ENCODE measurements at regions not wholly inside any gene's neighbourhood (a gene's known extent, or its start where the extent isn't known, plus 50 kb on each side); places are given as distances from the start of the nearest gene placed in this dataset.
"Not testable (repeated sequence)": the region's sequence is repeated elsewhere in the genome, so short reads cannot be mapped to it uniquely, and the experiment has no call there.

DNA sequence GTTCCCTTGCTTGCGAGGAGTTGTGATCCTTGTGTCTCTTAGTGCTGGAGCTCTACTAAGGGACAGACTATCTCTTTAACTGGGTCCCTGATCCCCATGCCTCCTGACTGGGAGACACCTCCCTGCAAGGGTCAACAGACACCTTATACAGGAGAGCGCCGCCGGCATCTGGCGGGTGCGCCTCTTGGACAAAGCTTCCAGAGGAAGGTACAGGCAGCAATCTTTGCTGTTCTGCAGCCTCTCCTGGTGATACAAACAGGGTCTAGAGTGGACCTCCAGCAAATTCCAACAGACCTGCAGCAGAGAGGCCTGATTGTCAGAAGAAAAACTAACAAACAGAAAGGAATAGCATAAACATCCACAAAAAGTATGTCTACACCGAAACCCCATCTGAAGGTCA is 115.6 kb upstream of the ITM2A start:
- Histone ChIP-seq H3K4me3 (ENCODE audit: low read length) (no peak overlapping the region), H3K27me3 (ENCODE audit: insufficient read depth, low read length) (no peaks in the 10 kb centered on the region), H3K4me1 (ENCODE audit: insufficient read depth, low read length) (no peaks in the 10 kb centered on the region), H3K9me3 (ENCODE audit: insufficient read depth, low read depth, low read length) (no peaks in the 10 kb centered on the region), H3K27ac (ENCODE audit: low read depth, low read length) (no peak overlapping the region), H3K9ac (ENCODE audit: low read depth, low read length) (no peak overlapping the region), H3K36me3 (ENCODE audit: insufficient read depth, low read length) (no peaks in the 10 kb centered on the region)
- 97% methylated on average over 7 of the region's 7 CpGs for WGBS

DNA sequence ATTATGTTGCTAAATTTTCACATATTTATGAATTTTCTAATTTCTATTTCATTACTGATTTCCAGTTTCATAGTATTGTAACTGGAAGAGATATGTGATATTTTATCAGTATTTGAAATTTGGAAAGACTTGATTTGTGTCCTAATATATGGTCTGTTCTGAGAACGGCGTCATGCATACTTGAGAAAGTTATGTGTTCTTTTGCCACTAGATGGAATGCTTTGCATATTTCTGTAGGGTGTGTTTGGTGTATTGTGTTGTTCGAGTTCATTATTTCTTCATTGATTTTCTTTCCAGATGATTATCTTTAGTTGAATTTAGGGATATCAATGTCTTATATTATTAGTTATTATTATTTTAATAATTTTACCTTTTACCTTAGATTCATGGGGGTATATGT is 110.6 kb upstream of the ITM2A start:
- H3K27ac ChIP-seq (ENCODE audit: low read depth, low read length): no peak overlapping the region
- no peaks in the 10 kb centered on the region for H3K9me3 ChIP-seq (ENCODE audit: insufficient read depth, low read depth, low read length)
- 91% methylated on average over 2 of the region's 3 CpGs for WGBS

DNA sequence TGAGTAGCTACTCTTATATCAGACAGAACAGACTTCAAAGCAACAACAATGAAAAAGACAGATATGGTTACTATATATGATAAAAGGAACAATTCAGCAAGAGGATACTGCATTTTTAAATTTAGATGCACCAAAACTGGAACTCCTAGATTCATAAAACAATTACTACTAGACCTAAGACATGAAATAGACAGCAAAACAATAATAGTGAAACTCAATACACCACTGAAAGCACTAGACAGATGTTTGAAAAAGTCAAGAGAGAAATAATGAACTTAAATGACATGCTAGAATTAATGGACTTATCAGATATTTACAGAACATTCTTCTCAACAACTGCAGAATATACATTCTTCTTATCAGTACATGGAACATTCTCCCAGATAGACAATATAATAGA is 99.5 kb upstream of the ITM2A start:
- 0 out of 2 replicates have a peak, but pooled peaks cover 7% of the 10 kb centered on the region for H3K9me3 ChIP-seq (ENCODE audit: insufficient read depth, low read depth, low read length)

More for the DNA sequence above, 110.6 kb upstream of the ITM2A start:
- H3K4me3 ChIP-seq (ENCODE audit: low read length): no peak overlapping the region
- H3K36me3 ChIP-seq (ENCODE audit: insufficient read depth, low read length): no peaks in the 10 kb centered on the region
- H3K9ac ChIP-seq (ENCODE audit: low read depth, low read length): no peak overlapping the region
- H3K4me1 ChIP-seq (ENCODE audit: insufficient read depth, low read length): no peaks in the 10 kb centered on the region
- no peaks in the 10 kb centered on the region for H3K27me3 ChIP-seq (ENCODE audit: insufficient read depth, low read length)

DNA sequence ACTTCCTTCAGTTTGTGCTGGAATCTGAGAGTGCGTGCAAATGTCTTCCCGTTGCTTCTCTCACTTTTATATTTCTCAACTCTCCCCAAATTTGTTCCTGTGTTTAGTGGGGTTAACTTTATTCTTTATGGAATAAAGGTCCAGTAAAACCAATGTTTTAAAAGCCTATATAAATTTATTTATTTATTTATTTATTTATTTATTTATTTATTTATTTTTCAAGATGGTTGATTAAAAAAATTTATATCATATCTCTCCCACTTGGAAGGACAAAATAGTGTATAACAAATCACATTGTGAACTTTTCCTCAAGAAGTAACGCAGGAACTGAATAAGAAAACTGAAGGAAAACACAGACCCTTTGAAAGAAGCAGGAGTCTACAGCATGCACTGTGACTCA is 95.3 kb upstream of the ITM2A start:
- Histone ChIP-seq H3K9ac (ENCODE audit: low read depth, low read length) (no peak overlapping the region), H3K4me1 (ENCODE audit: insufficient read depth, low read length) (no peaks in the 10 kb centered on the region), H3K27me3 (ENCODE audit: insufficient read depth, low read length) (no peaks in the 10 kb centered on the region), H3K27ac (ENCODE audit: low read depth, low read length) (no peak overlapping the region), H3K9me3 (ENCODE audit: insufficient read depth, low read depth, low read length) (peaks cover 27% of the 10 kb centered on the region; the same call in 1 of the 2 replicates), H3K36me3 (ENCODE audit: insufficient read depth, low read length) (no peaks in the 10 kb centered on the region), H3K4me3 (ENCODE audit: low read length) (no peak overlapping the region)
- WGBS: 100% methylated on average over 1 of the region's 3 CpGs

More for the DNA sequence above, 99.5 kb upstream of the ITM2A start:
- Histone ChIP-seq H3K9ac (ENCODE audit: low read depth, low read length) (no peak overlapping the region), H3K27ac (ENCODE audit: low read depth, low read length) (no peak overlapping the region), H3K36me3 (ENCODE audit: insufficient read depth, low read length) (no peaks in the 10 kb centered on the region), H3K27me3 (ENCODE audit: insufficient read depth, low read length) (no peaks in the 10 kb centered on the region), H3K4me3 (ENCODE audit: low read length) (no peak overlapping the region), H3K4me1 (ENCODE audit: insufficient read depth, low read length) (no peaks in the 10 kb centered on the region)

DNA sequence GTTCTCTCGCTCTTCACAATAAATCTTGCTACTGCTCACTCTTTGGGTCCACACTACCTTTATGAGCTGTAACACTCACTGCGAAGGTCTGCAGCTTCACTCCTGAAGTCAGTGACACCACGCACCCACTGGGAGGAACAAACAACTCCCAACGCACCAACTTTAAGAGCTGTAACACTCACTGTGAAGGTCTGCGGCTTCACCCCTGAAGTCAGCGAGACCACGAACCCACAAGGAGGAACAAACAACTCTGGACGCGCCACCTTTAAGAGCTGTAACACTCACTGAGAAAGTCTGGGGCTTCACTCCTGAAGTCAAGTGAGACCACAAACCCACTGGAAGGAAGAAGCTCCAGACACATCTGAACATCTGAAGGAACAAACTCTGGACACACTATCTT is 89.5 kb upstream of the ITM2A start:
- not testable (repeated sequence) for H3K27ac ChIP-seq (ENCODE audit: low read depth, low read length); H3K4me3 ChIP-seq (ENCODE audit: low read length); H3K36me3 ChIP-seq (ENCODE audit: insufficient read depth, low read length); H3K27me3 ChIP-seq (ENCODE audit: insufficient read depth, low read length); H3K4me1 ChIP-seq (ENCODE audit: insufficient read depth, low read length); H3K9ac ChIP-seq (ENCODE audit: low read depth, low read length)
- 96% methylated on average over 9 of the region's 9 CpGs for WGBS
- peaks cover 23% of the 10 kb centered on the region; the same call in 1 of the 2 replicates for H3K9me3 ChIP-seq (ENCODE audit: insufficient read depth, low read depth, low read length)

DNA sequence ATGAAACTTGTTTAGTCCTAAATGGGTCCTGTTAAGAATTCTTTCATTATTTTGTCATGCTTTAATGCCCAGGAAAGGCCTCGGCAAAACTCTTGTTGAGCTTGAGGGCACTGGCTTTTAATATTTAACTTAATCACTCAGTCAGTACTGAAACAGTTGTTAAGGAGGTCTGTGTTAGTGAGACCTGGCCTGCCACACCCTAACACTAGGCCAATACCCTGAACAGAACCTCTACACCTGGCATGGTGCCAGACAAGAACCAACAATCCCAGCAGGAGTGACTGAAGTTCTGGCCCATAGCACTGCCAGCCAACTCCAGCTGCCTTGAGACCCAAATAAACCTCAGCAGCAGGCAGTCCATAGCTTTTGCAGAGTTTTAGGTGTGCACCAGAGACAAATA is 85.7 kb upstream of the ITM2A start:
- no peak overlapping the region for H3K9ac ChIP-seq (ENCODE audit: low read depth, low read length)
- H3K9me3 ChIP-seq (ENCODE audit: insufficient read depth, low read depth, low read length): 0 out of 2 replicates have a peak, but pooled peaks cover 4% of the 10 kb centered on the region
- no peak overlapping the region for H3K4me3 ChIP-seq (ENCODE audit: low read length)
- 0 out of 2 replicates have a peak, but pooled peaks cover 6% of the 10 kb centered on the region for H3K4me1 ChIP-seq (ENCODE audit: insufficient read depth, low read length)
- no CpG with 5 or more reads among the region's 1 CpG for WGBS
- no peaks in the 10 kb centered on the region for H3K27me3 ChIP-seq (ENCODE audit: insufficient read depth, low read length)
- no peak overlapping the region for H3K27ac ChIP-seq (ENCODE audit: low read depth, low read length)
- H3K36me3 ChIP-seq (ENCODE audit: insufficient read depth, low read length): no peaks in the 10 kb centered on the region

DNA sequence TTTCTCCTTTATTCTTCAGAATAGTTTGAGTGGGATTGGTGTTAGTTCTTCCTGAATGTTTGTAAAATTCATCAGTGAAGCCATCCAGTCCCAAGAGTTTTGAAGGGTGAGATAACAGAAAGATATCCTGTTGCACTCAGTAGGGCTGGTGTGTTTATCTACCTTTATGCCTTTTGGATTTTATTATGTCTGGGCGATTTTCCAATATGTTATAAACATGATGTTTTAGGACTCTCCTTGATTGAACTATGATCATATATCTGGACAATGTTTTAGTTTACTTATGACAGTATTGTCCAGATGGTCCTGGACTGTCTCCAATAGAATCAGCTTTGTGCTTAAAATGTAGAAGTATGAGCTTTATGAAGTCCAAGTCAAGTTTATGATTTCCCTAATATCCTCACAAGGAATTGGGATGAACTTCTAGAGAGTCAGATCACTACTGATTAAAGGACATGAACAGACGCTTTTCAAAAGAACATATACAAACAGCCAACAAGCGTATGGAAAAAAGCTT is 77.6 kb upstream of the ITM2A start:
- no peaks in the 10 kb centered on the region for H3K36me3 ChIP-seq (ENCODE audit: insufficient read depth, low read length)
- no peaks in the 10 kb centered on the region for H3K27me3 ChIP-seq (ENCODE audit: insufficient read depth, low read length)
- H3K4me1 ChIP-seq (ENCODE audit: insufficient read depth, low read length): no peaks in the 10 kb centered on the region
- no peak overlapping the region for H3K9ac ChIP-seq (ENCODE audit: low read depth, low read length)
- 91% methylated on average over 2 of the region's 3 CpGs for WGBS
- no peak overlapping the region for H3K27ac ChIP-seq (ENCODE audit: low read depth, low read length)
- no peak overlapping the region for H3K4me3 ChIP-seq (ENCODE audit: low read length)
- no peaks in the 10 kb centered on the region for H3K9me3 ChIP-seq (ENCODE audit: insufficient read depth, low read depth, low read length)

DNA sequence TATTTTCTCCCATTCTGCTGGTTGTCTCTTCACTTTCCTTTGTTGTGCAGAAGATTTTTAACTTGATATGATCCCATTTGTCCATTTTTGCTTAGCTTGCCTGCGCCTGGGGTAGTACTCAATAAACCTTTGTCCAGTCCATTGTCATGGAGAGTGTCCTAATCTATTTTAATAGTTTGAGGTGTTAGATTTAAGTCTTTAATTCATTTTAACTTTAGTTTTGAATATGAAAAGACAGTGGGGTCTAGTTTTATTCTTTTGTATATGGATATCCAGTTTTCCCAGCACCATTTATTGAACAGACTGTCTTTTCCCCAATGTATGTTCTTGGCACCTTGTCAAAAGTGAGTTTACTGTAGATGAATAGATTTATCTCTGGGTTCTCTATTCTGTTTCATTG is 76.0 kb upstream of the ITM2A start:
- no peak overlapping the region for H3K4me3 ChIP-seq (ENCODE audit: low read length)
- H3K27me3 ChIP-seq (ENCODE audit: insufficient read depth, low read length): no peaks in the 10 kb centered on the region

DNA sequence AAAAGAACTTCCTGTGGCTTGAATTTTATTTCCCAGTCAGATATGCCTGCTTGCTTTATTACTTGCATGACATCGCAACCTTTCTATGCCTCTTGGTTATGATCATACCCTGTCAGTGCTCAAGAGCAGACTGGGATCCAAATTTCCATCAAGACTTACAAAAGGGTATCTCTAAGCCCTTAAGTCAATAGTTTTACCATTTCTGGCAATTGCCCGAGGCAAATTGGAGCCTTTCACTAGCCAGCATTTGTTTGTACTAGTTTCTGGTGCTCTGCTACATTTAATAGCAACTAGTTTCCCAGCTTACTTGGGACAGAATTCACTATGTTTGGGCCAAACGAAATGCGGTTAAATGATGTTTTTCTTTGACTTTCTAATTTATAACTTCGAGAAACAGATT is 73.2 kb upstream of the ITM2A start:
- Histone ChIP-seq H3K27me3 (ENCODE audit: insufficient read depth, low read length) (no peaks in the 10 kb centered on the region), H3K4me1 (ENCODE audit: insufficient read depth, low read length) (no peaks in the 10 kb centered on the region), H3K4me3 (ENCODE audit: low read length) (no peak overlapping the region), H3K9me3 (ENCODE audit: insufficient read depth, low read depth, low read length) (no peaks in the 10 kb centered on the region), H3K9ac (ENCODE audit: low read depth, low read length) (no peak overlapping the region), H3K27ac (ENCODE audit: low read depth, low read length) (no peak overlapping the region), H3K36me3 (ENCODE audit: insufficient read depth, low read length) (no peaks in the 10 kb centered on the region)
- WGBS: 94% methylated on average over 5 of the region's 5 CpGs

More for the DNA sequence above, 76.0 kb upstream of the ITM2A start:
- 88% methylated on average over 1 of the region's 1 CpG for WGBS
- Histone ChIP-seq H3K27ac (ENCODE audit: low read depth, low read length) (no peak overlapping the region), H3K4me1 (ENCODE audit: insufficient read depth, low read length) (no peaks in the 10 kb centered on the region), H3K36me3 (ENCODE audit: insufficient read depth, low read length) (no peaks in the 10 kb centered on the region), H3K9me3 (ENCODE audit: insufficient read depth, low read depth, low read length) (no peaks in the 10 kb centered on the region), H3K9ac (ENCODE audit: low read depth, low read length) (no peak overlapping the region)
